HEK293 (cell line): ENCODE measurements at regions not wholly inside any gene's neighbourhood (a gene's known extent, or its start where the extent isn't known, plus 50 kb on each side); places are given as distances from the start of the nearest gene placed in this dataset.

Experiments used
- CTCF ChIA-PET: fragments of 350-600 bp; formaldehyde crosslinking; extraction: SDS; loops from one replicate; lab custom pipeline; 2021; ENCODE audit warnings: antibody characterized with exemption; lab: Yijun Ruan, JAX
- POLR2A ChIA-PET: fragments of 300-600 bp; formaldehyde crosslinking; extraction: SDS; loops from one replicate; lab custom pipeline; 2020; ENCODE audit warnings: antibody characterized with exemption, inconsistent platforms; lab: Yijun Ruan, JAX
- H3K27ac ChIP-seq: fragments of 200-500 bp; sonication (Bioruptor generic); 2 replicates; pipeline ENCODE4 v1.5.1; 2014; ENCODE audit warnings: low read depth, low read length, control low read depth, inconsistent platforms; ENCODE audit errors: extremely low read depth
- H3K36me3 ChIP-seq, 2 experiments: fragments of 200-500 bp in 1 of 2; sonication (Bioruptor generic) in 1 of 2; 1 replicate in 1 of 2; 2 replicates in 1 of 2; pipeline ENCODE4 v1.5.1; 2014 to 2017; ENCODE audit warnings: inconsistent platforms in 2 of 2, low read length in 2 of 2; ENCODE audit not compliant: control insufficient read depth in 2 of 2, insufficient read depth in 1 of 2
- H3K4me1 ChIP-seq: fragments of 200-500 bp; sonication (Bioruptor generic); 2 replicates; pipeline ENCODE4 v1.5.1; 2014; ENCODE audit warnings: mild to moderate bottlenecking, low read length, inconsistent platforms; ENCODE audit not compliant: control insufficient read depth, insufficient read depth
- H3K4me3 ChIP-seq: 2 replicates; pipeline ENCODE4 v1.5.1; 2011; ENCODE audit warnings: low read depth, mild to moderate bottlenecking, control low read depth, low read length, moderate library complexity
- H3K9me3 ChIP-seq: fragments of 200-500 bp; sonication (Bioruptor generic); 2 replicates; pipeline ENCODE4 v1.5.1; 2014; ENCODE audit warnings: low read depth, low read length, inconsistent platforms; ENCODE audit not compliant: control insufficient read depth, insufficient read depth
- BCL11A ChIP-seq: fragments of 450-650 bp; formaldehyde crosslinking; IDR thresholded peaks from 2 replicates; pipeline ENCODE4 v1.5.1; 2016; ENCODE audit warnings: low read depth, missing biosample characterization, missing genetic modification characterization
- GLI2 ChIP-seq: fragments of 450-650 bp; formaldehyde crosslinking; IDR thresholded peaks from 2 replicates; pipeline ENCODE4; 2017; ENCODE audit warnings: missing biosample characterization, missing genetic modification characterization, low read depth, borderline replicate concordance
- KLF16 ChIP-seq: fragments of 450-650 bp; formaldehyde crosslinking; IDR thresholded peaks from 2 replicates; pipeline ENCODE4 v1.5.1; 2017; ENCODE audit warnings: missing biosample characterization, missing genetic modification characterization
- MEIS1 ChIP-seq: sonication (generic); formaldehyde crosslinking; IDR thresholded peaks from 2 replicates; pipeline ENCODE4 v1.8.1; 2022; ENCODE audit warnings: missing genetic modification reagents, mild to moderate bottlenecking, borderline replicate concordance
- OVOL3 ChIP-seq: fragments of 450-650 bp; formaldehyde crosslinking; IDR thresholded peaks from 2 replicates; pipeline ENCODE4 v1.5.1; 2016; ENCODE audit warnings: missing biosample characterization, missing genetic modification characterization
- PRDM6 ChIP-seq: fragments of 450-650 bp; formaldehyde crosslinking; IDR thresholded peaks from 2 replicates; pipeline ENCODE4 v1.5.1; 2017; ENCODE audit warnings: missing biosample characterization, missing genetic modification characterization
- TRIM28 ChIP-seq: IDR thresholded peaks from 2 replicates; pipeline ENCODE4 v1.6.1; 2011; ENCODE audit warnings: low read length, control low read depth, borderline replicate concordance
- ZBTB49 ChIP-seq: fragments of 450-650 bp; formaldehyde crosslinking; IDR thresholded peaks from 2 replicates; pipeline ENCODE4 v1.5.1; 2016; ENCODE audit warnings: missing biosample characterization, missing genetic modification characterization, low read depth
- ZFHX2 ChIP-seq: fragments of 450-650 bp; formaldehyde crosslinking; conservative IDR thresholded peaks from 2 replicates; pipeline ENCODE4 v1.5.1; 2016; ENCODE audit warnings: missing biosample characterization, missing genetic modification characterization
- ZFP37 ChIP-seq: fragments of 450-650 bp; formaldehyde crosslinking; IDR thresholded peaks from 2 replicates; pipeline ENCODE4 v1.5.1; 2016; ENCODE audit warnings: missing biosample characterization, missing genetic modification characterization
- ZNF138 ChIP-seq: fragments of 450-650 bp; formaldehyde crosslinking; IDR thresholded peaks from 2 replicates; pipeline ENCODE4 v1.5.1; 2016; ENCODE audit warnings: missing biosample characterization, missing genetic modification characterization, borderline replicate concordance
- ZNF146 ChIP-seq: fragments of 450-650 bp; formaldehyde crosslinking; IDR thresholded peaks from 2 replicates; pipeline ENCODE4 v1.5.1; 2016; ENCODE audit warnings: missing biosample characterization, missing genetic modification characterization
- ZNF19 ChIP-seq: fragments of 450-650 bp; formaldehyde crosslinking; IDR thresholded peaks from 2 replicates; pipeline ENCODE4; 2016; ENCODE audit warnings: missing biosample characterization, missing genetic modification characterization, low read depth
- ZNF211 ChIP-seq: fragments of 450-650 bp; formaldehyde crosslinking; IDR thresholded peaks from 2 replicates; pipeline ENCODE4 v1.5.1; 2016; ENCODE audit warnings: low read depth, missing biosample characterization, missing genetic modification characterization
- ZNF274 ChIP-seq, 2 experiments: fragments of 200-500 bp in 1 of 2; fragments of 450-650 bp in 1 of 2; sonication (Bioruptor generic) in 1 of 2; formaldehyde crosslinking in 1 of 2; IDR thresholded peaks; 2 replicates each; pipeline versions ENCODE4 v1.5.1 to v1.6.1; 2014 to 2016; ENCODE audit warnings: borderline replicate concordance in 1 of 2, inconsistent platforms in 1 of 2, low read length in 1 of 2, missing biosample characterization in 1 of 2, missing genetic modification characterization in 1 of 2
- ZNF341 ChIP-seq: fragments of 450-650 bp; formaldehyde crosslinking; IDR thresholded peaks from 2 replicates; pipeline ENCODE4; 2016; ENCODE audit warnings: low read depth, missing biosample characterization, missing genetic modification characterization
- ZNF362 ChIP-seq: fragments of 450-650 bp; formaldehyde crosslinking; IDR thresholded peaks from 2 replicates; pipeline ENCODE4 v1.5.1; 2016; ENCODE audit warnings: missing biosample characterization, missing genetic modification characterization
- ZNF48 ChIP-seq: fragments of 450-650 bp; formaldehyde crosslinking; IDR thresholded peaks from 2 replicates; pipeline ENCODE4 v1.5.1; 2016; ENCODE audit warnings: missing biosample characterization, missing genetic modification characterization
- ZNF555 ChIP-seq: fragments of 450-650 bp; formaldehyde crosslinking; conservative IDR thresholded peaks from 2 replicates; pipeline ENCODE4 v1.5.1; 2017; ENCODE audit warnings: missing biosample characterization, mild to moderate bottlenecking, missing genetic modification characterization, inconsistent platforms

- ChIA-PET POLR2A (no interaction called here), CTCF (no interaction called here)
- Histone ChIP-seq H3K27ac (no peak overlapping the region), H3K4me3 (no peak overlapping the region), H3K36me3 (no peaks in the 10 kb centered on the region), H3K4me1 (peaks cover 11% of the 10 kb centered on the region), H3K9me3 (no peaks in the 10 kb centered on the region)
- TF ChIP-seq ZBTB49 (tag by site-specific recombination) (no peak), ZNF362 (tag by site-specific recombination) (no peak), ZNF146 (tag by site-specific recombination) (no peak), ZNF138 (tag by site-specific recombination) (no peak), GLI2 (tag by site-specific recombination) (no peak), ZNF211 (no peak), KLF16 (tag by site-specific recombination) (no peak), OVOL3 (tag by site-specific recombination) (no peak), ZNF341 (tag by site-specific recombination) (no peak), ZNF274 (IDR thresholded peaks at IDR 0.05; ENCODE audit: low read length) (no peak), ZNF274 (tag by site-specific recombination; IDR thresholded peaks at IDR 0.05; ENCODE audit: borderline replicate concordance) (no peak), ZNF555 (no peak), PRDM6 (tag by site-specific recombination) (no peak), ZNF48 (tag by site-specific recombination) (no peak)
Measured at GRCh38 chr10:8301333-8301732, 246.8 kb downstream of the GATA3 start.

- no peaks in the 10 kb centered on the region for H3K36me3 ChIP-seq
- peaks cover 11% of the 10 kb centered on the region for H3K4me1 ChIP-seq
- H3K9me3 ChIP-seq, result no peaks in the 10 kb centered on the region
- TF ChIP-seq ZFHX2 (tag by site-specific recombination) (no peak), MEIS1 (CRISPR knock-in tag) (no peak), PRDM6 (tag by site-specific recombination) (no peak), BCL11A (no peak), TRIM28 (no peak), ZFP37 (tag by site-specific recombination) (no peak), ZNF19 (tag by site-specific recombination) (no peak)
- TF ChIP-seq, all 188 proteins: peak for 0
- Histone ChIP-seq H3K27ac (no peak overlapping the region), H3K4me3 (no peak overlapping the region)
- ChIA-PET CTCF (interaction anchor here (0.6 kb wide), 1 partner anchor 1909 kb away, joined by 4 read pairs; no protein-coding TSS in a partner anchor), POLR2A (no interaction called here)
Measured at GRCh38 chr10:8301831-8302230, 247.3 kb downstream of the GATA3 start.
